Activated CD4-positive, alpha-beta T cell treated with anti-CD3 and anti-CD28 coated beads for 48 hours (primary cell): ENCODE measurements at regions not wholly inside any gene's neighbourhood (a gene's known extent, or its start where the extent isn't known, plus 50 kb on each side); places are given as distances from the start of the nearest gene placed in this dataset.

Experiments
- DNase-seq: peaks from one replicate; pipeline ENCODE4 v3.0.0-alpha.2; 2020

DNA sequence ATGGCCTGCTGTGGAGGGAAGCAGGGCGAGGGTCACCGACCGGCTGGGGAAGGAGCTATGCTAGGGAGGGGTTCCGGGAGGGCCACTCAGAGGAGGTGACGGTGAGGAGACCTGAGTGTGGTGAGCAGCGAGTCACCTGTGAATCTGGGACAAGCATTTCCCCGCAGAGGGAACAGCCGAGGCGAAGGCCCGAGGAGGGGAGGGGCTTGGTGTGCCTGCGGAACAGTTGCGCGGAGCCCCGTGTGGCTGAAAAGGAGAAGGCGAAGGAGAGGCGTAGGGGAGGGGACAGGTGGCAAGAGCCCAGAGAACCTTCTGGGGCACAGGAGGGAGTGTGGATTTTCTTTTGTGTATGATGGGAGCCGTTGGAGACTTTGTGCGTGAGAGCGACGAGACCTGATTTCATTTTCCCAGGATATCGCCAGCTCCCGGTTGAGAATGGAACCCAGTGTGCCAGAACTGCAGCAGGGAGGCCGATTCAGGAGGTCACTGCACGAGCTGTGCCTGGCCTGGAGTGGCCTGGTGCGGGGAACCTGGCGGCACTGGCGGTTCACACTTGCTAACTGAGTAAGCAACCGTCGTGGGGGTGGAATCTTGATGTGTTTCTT lies 117.7 kb upstream of the ZNF507 start:
- no peak for DNase-seq

DNA sequence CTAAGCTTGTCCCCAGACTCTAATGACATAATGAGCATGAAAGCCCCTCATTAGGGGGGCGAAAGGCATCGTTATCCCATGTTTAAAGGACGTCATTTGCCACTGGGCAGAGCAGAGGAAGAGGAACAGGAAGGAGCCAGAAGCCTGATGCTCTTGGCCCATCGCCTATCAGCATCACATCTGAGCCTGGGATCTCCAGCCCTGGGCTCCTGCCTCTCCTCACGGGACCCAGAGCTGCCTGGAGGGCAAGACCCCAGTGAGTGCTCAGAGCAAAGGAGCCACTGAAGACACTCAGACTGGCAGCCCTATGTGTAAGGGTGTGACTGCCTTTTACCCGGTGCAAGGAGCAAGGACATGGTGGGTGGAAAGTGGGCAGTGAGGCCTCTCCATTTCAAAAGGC lies 115.0 kb upstream of the ZNF507 start:
- DNase-seq: no peak

DNA sequence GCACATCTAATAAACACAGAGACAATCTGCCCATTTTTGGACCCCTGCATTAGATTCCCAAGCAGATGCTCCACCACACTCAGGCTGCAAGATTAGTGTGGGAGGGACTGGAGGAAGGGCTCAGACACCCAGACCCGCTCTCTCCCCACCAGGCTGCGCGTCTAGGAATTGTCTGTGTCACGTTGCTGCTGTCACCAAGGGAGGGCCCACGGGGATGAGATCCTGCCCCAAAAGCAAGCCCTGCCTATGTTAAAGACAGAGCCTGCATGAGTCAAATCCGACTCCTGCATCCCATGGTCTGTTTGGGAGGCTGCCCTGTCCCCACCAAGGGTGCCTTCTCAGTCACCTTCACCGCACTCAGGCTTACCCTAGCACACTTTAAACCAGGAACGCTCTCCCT lies 114.4 kb upstream of the ZNF507 start:
- no peak for DNase-seq

DNA sequence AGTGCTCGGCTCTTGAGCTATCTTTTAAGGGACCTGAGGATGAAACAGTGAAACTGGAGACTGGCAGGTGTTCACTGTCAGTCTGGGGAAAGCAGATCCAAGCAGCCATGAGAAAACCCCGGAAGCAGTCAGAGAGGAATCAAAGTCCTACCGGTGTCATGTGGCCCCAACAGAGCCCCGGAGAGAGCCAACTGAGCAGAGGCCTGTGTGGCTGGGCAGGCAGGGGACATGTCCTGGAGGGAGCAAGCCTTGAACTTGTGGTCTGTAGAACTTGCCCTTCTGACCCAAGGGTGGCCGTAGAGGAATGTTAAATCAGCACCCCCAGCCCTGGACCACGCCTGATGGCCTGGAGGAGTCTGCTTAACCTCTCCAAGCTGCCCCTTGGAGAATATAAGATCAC lies 113.7 kb upstream of the ZNF507 start:
- DNase-seq: no peak

DNA sequence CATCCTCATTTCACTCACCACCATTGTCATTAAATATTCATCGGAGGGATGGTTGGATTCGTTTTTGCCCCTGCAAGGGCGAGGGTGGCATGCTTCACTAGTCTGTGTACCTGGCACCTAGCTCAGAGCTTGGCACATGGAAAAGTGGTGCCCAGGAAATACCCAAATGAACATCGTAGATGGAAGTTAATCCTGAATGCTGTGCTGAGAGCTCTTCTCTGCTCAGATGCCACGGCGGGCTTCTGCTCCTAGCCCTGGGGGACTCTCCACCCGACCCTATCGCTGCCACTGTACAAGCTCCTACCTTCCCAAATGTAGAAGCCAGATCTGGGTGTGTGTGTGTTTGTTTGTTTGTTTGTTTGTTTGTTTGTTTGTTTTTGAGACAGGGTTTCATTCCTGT lies 113.0 kb upstream of the ZNF507 start:
- no peak for DNase-seq

DNA sequence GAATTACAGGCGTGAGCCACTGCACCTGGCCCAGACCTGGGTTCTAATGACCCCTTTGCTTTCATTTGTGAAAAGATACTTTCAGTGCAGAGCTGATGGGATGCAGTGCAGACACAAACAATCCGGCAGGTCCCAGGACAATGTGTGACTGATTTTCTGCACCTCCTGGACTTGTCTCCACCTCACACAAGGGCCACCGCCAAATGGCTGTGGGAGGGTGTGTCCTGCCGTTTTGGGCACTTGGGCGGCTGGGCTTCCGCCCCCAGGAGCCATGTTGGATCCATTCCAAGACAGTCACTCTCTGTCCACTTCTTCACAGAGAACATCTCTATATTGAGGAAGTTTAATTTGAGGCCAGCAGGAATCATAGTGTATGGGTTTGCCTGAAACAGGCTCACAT lies 112.3 kb upstream of the ZNF507 start:
- DNase-seq: no peak

DNA sequence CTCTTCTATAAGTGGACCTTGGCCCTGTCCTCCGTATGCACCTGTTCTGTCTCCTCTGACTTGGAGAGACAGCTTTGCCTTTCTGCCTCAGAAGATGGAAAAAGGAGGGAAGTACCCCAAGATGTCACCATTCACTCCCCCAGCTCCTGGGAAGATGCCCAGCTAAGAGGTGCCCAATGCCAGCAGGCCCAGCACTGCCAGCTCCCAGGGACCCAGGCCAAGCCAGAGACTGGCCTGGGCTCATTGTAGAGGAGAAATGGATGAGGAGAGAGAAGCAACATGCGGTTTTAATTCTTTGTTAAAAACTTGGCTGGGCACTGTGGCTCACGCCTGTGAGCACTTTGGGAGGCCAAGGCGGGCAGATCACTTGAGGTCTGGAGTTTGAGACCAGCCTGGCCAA lies 111.5 kb upstream of the ZNF507 start:
- DNase-seq: no peak

DNA sequence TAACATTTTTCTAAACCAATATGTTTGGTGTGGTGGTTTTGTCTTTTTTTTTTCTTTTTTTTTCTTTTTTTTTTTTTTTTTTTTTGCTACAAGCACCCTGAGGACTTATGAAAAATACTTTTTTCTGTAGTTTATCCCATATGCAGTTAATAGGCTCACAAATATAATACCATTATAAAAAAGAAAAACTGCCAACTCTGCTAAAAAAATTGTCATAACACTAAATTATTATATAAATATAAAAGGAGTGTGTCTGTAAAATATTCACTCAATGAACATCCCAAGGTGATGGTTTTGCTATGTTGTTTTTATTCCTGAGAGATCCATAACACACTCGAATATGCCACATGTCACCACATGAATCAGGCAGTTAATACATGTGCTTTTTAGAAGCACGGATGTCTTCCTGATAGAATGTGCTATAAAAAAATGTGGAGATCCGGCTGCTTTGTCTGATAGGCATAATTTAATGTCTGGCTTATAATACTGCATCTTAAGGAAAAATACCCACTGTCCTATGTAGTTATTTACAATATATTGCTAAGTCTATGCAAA lies 110.7 kb upstream of the ZNF507 start:
- no peak for DNase-seq

DNA sequence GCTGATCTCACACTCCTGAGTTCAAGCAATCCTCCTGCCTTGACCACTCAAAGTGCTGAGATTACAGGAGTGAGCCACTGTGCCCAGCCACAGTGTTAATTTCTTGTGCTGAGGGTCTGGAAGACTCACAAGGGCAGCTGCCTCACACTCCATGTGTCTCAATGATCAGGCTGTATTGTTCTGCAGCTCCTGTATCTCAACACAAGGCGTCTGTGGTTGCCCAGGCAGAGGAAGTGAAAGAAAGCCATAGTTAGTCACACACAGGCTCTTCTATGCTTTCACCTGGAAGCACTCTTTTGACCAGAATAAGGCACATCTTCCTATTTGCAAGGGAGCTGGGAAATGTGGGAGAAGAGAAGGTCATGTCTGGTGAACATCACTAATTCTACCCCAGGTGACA lies 107.3 kb upstream of the ZNF507 start:
- DNase-seq: no peak

DNA sequence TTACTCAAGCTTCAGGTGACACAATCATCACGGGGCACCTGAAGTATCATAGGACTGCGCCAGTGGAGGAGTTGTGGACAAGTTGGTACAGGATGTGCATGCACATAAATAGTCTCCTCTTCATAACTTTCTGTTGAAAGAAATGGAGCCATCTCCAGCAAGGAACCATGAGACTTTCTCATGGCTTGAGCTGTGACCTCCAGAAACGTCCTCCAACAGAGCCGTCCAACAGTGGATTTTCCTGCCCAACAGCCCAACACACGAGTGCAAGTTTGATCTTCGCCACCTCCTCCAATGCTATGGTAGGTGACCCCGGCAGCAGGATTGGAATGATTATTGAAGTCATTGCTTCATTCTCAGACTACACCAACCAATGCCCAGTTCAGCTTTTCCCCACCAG lies 105.1 kb upstream of the ZNF507 start:
- no peak for DNase-seq

DNA sequence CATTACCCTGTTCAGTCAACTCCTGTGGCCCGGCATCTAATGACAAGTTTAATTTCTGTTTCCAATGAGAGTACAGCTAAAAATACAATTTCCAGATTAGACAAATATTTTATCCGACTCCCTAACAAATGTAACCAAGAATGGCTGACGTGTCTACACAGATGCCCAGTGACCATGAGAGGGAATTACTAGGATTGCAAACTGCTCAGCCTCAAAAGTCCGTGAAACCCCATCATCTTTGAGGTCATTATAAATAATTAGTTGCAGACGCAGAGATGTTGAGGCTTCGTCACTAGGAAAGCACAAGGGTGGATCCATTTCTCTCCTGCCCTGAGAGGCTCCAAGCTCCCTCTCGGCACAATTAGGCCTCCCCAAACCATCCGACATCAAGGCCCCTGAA lies 104.1 kb upstream of the ZNF507 start:
- DNase-seq: no peak

DNA sequence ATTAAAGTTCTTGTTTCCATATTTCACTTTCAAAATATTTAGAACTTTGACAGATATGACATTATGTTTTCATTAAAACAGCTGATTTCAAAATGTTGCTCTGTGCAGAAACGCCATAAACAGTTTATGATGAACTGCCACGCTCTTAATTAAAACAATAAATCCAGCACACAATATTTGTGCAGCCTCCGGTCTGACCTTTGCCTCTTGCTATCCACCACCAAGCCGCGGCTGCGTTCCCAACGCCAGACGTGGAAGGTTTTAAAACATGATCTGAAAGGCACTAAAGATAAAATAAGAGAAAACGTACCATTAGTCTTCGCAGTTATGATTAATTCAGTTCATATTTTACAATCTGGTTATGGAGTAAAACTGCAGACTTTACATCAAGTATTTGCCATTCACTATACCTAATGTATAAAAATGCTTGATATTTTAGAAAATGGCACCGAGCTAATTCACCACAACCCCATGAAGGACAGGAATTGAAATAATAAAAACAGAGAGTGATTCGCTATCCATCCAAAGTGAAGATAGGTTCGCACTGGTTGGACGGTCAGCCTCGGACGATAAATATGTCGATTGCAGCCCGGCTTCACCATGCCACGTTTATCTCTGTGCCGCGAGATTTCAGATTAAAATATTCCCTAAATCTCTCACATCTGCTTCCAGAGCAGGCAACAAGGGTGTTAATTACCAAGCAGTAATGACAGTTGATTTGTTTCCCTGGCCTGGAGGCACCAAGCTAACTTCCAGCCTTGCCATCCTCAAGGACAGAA lies 103.3 kb upstream of the ZNF507 start:
- DNase-seq: no peak

DNA sequence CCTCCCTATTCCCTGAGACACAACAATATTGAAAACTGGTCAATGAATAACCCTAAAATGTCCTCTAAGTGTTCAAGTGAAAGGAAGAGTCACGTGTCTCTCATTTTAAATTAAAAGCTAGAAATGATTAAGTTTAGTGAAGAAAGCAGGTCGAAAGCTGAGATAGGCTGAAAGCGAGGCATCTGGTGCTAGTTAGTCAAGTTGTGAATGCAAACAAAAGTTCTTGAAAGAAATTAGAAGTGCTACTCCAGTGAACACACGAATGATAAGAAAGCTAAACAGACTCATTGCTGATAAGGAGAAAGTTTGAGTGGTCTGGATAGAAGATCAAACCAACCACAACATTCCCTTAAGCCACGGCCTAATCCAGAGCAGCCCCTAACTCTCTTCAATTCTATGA lies 99.4 kb upstream of the ZNF507 start:
- DNase-seq: no peak

DNA sequence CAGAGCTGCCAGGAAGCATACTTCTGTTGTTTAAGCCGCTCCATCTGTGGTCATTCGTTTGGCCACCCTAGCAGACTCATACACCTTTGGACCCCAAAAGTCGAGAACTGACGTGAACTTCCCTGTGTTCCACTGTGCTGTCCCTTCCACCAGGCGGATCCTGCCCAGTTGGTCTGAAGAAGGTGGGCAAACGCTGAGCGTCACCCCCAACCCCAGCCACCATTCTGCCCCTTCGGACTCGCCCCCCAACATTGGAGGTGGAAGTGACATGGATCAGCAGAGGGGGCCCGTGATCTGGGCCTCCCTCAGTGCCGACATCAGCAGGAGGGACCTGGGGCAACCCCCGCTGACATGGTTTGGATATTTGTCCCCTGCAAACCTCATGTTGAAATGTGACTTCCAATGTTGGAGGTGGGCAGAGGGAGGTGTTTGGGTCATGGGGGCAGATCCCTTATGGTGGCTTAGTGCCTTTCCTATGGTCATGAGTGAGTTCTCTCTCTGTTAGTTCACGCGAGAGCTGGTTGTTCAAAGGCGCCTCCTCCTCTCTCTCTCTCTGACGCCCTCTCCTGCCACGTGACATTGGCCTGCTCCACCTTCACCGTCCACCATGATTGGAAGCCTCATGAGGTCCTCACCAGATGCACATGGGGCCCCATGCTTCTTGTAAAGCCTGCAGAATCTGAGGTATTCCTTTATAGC lies 93.6 kb upstream of the ZNF507 start:
- DNase-seq: no peak

DNA sequence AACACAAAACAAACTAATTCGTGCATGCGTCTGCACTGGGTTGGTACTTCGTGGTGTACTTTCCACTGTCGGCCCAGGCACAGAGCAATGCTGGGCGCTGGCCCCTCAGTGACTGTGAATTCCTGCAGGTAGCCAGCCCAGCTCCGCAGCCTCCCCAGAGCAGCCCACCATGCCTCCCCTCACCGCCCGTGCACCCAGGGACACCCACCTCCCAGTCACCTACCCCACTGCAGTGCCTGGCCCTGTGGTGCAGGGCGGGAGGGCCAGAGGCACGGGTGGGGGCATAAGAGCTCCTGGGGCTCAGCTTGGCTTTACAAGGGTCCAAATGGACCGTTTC lies 93.1 kb upstream of the ZNF507 start:
- DNase-seq: no peak

DNA sequence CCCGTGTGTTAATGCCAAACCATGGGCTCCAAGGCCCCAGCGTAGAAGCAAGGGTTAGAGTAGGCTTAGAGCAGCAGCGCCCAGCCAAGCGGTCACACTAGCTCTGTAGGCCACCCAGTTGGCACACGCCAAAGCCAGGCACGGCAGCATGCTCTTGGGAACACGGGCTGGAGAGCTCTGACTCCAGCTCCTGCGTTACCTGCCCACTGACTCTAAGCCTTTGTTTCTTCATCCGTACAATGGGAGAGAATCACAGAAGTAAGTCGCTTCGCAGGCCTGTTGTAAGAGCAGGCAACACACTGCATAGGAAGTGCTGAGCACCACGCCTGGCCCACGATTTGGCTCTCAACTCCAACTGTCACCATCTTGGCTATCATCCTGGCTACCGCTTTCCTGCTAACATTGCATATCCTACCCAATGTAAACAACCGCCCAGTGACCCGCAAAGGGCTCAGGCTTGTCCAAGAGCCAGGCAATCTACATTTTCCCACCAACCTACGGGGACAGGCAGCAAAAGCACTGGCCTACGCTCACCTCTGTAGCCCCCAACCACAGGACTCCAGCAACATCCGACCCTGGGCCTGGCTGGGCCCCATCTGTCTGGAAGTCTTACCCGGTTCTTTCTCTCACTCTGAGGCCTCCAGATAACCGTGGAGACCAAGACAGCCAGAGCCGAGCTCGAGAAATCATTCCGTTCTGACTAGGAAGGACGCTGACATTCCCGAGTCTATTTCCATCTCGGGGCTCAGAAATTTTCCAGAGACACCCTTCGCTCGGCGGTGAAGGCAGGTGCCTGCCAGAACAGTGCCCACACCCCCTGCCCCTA lies 91.5 kb upstream of the ZNF507 start:
- DNase-seq: no peak

DNA sequence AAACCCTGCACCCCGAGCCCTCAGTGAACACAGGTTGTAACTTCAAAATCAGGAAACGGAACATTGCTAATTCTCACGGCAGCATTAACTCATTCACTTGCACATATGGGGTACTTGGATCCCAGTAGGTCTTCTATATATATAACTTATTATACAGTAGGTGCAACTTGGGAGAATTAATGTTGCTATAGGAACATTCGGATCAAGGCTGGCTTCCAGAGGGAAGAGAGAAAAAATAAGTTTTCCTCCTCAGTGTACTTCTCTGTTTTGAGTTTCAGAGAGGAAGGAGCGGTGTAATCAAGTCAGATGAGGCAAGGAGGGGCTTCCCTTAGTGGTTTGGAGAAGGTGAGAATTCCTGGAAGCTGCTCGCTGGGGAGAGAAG lies 90.9 kb upstream of the ZNF507 start:
- DNase-seq: no peak

DNA sequence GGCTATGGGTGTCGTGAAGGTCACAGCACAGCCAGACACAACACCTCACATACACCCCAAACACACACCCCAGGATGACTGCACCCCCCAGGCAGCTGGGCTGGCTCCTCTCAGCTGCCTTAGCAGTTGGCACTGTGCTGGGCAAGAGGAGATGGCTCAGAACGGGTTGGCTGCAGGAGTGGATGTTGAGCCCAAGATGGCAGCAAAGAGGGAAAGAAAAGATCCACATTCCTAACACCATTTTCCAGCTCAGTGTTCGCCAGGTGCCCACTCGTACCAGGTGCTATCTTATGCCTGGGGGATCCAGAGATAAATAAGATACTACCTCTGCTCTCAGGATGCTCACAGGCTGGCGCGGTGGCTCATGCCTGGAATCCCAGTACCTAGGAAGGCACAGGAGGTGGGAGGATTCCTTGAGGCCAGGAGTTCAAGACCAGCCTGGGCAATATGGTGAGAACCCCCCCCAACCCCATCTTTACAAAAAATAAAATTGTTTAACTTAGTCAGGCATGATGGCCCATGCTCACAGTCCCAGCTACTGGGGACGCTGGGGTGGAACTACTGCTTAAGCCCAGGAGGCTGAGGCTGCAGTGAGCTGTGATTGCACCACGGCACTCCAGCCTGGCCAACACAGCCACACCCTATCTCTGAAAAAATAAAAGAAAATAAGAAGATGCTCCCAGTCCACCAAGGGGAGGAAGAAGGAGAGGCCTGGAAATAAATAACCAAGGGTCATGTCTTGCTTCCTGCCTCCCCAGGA lies 89.7 kb upstream of the ZNF507 start:
- DNase-seq: no peak

DNA sequence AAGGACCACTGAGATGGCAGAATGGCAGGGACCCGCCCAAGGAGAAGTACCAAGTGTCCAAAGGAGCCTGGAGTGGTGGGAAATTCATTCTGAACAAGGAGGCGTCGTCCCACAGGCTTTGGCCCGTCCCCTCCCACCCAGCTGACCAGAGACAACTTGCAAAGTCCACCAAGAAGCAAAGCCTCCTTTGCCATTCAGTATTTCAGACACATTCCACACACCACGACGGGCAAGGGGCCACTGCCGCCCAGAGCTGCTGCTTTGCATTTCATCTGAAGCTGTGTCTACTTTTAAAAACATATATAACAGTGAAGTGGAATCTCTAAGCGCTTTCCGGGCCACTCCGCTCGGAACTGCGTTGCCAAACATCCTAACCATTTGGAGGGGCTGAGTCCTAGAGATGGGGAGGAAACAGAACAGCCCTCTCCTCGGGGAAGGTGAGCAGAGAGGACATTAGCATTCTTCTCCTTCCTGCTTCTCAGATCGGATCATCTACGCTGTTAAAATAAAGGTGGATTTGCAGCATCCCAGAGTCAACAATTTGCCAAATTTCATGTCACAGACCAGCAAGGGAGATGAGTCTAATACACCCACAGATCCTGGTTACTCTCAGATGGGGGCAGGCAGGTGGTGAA lies 89.0 kb upstream of the ZNF507 start:
- DNase-seq: no peak

DNA sequence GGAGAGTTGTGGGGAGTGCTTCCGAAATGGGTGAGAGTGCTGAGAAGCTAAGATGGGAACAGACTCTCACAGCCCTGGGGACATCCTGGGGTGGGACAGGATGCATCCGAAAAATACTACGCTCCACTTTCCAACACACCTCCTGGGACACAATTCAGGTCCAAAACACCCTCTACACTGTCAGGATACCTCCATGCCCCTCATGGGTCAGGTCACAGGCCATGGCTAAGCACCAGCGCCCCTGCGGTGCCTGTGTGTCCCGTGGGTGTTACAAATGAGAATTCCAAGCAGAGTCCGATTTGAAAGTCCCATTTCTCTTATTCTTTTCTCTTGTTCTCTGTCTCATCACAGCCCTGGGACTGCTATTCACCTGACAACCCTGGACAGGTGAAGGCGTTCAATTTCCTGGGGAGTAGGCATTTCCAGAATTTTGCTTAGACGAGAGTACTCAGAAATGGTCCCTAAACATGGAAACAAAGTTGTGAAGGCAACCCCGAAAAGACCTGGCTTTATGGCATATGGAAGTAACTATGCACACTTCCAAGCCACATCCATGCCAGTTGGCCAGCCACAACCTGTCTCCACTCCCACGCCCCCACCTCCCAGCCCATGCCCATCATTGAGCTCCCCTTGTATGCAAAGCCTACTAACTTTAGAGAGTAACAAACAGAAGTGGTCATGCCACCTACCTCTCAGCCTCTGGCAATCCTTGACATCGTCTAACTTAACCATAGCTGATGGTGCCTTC lies 87.9 kb upstream of the ZNF507 start:
- DNase-seq: no peak

DNA sequence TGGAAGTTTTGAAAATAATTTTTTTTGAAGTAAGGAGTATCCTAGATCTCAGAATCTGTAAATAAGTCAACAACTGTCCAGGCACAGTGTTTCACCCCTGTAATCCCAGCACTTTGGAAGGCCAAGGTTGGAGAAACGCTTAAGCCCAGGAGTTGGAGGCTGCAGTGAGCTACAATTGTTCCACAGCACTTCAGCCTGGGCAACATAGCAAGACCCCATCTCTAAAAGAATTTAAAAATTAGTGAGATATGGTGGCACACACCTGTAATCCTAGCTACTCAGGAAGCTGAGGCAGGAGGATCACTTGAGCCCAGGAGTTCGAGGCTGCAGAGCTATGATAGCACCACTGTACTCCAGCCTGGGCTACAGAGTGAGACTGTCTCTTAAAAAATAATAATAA lies 87.2 kb upstream of the ZNF507 start:
- no peak for DNase-seq
